PC-9 (cell line): ENCODE measurements at regions not wholly inside any gene's neighbourhood (a gene's known extent, or its start where the extent isn't known, plus 50 kb on each side); places are given as distances from the start of the nearest gene placed in this dataset.

Source experiments
- CTCF ChIP-seq: fragments of 200-600 bp; sonication (generic); conservative IDR thresholded peaks from 2 replicates; pipeline ENCODE4 v1.6.1; 2017; ENCODE audit warnings: mixed run types, antibody characterized with exemption, mild to moderate bottlenecking, moderate library complexity
- EZH2 ChIP-seq: fragments of 200-600 bp; sonication (generic); IDR thresholded peaks from 2 replicates; pipeline ENCODE4 v1.8.0; 2017; ENCODE audit warnings: antibody characterized with exemption, low read depth

GRCh38 chr5:74261421-74261820 lies 379.1 kb downstream of the ENC1 start:
- TF ChIP-seq CTCF (no peak), EZH2 (no peak)
